ENCODE measurements at regions not wholly inside any gene's neighbourhood (a gene's known extent, or its start where the extent isn't known, plus 50 kb on each side); places are given as distances from the start of the nearest gene placed in this dataset.

GRCh38 chr7:25949736-25950487 is 202.1 kb upstream of the NFE2L3 start:
- Histone ChIP-seq H3K4me3 (peak overlapping the region; percentile 64 to 71), H3K27ac (peak overlapping the region in 1 of 4 donors; percentile 80), H3K27me3 (peaks cover 13% of the 10 kb centered on the region), H3K36me3 (no peaks in the 10 kb centered on the region), H3K9me3 (no peaks in the 10 kb centered on the region), H3K4me1 (peaks cover 0 to 30% (median 10%) of the 10 kb centered on the region in 3 donors)
- TF ChIP-seq CTCF (IDR thresholded peaks at IDR 0.05): peak in 1 of 4 experiments; percentile 2
- TF ChIP-seq EP300 (IDR thresholded peaks at IDR 0.05): no peak
- 7 to 28% methylated on average over 11 to 20 of the region's 32 CpGs for WGBS, 2 donors (ENCODE audit: low coverage in 1 of 2)
- no peak for ATAC-seq

GRCh38 chr7:25950488-25951413 is 201.2 kb upstream of the NFE2L3 start:
- H3K36me3 ChIP-seq: no peaks in the 10 kb centered on the region
- no peaks in the 10 kb centered on the region for H3K9me3 ChIP-seq
- 0 to 1% methylated on average over 3 to 13 of the region's 86 CpGs for WGBS, 2 donors (ENCODE audit: low coverage in 1 of 2)
- peak; percentile 95 for ATAC-seq
- peak overlapping the region in 3 of 4 donors; percentile 72 to 80 (median 73) for H3K27ac ChIP-seq
- H3K27me3 ChIP-seq: peaks cover 10% of the 10 kb centered on the region
- TF ChIP-seq POLR2AphosphoS5 (IDR thresholded peaks at IDR 0.05) (no peak), EP300 (IDR thresholded peaks at IDR 0.05) (no peak), CTCF (IDR thresholded peaks at IDR 0.05) (peak in 1 of 4 experiments; percentile 6)
- peaks cover 0 to 30% (median 10%) of the 10 kb centered on the region in 3 donors for H3K4me1 ChIP-seq
- H3K4me3 ChIP-seq: peak overlapping the region; percentile 64 to 71

GRCh38 chr7:25951414-25952260 is 200.4 kb upstream of the NFE2L3 start:
- H3K4me1 ChIP-seq: peaks cover 0 to 30% (median 10%) of the 10 kb centered on the region in 3 donors
- 18 to 32% methylated on average over 11 to 12 of the region's 46 CpGs for WGBS, 2 donors (ENCODE audit: low coverage in 1 of 2)
- H3K9me3 ChIP-seq: no peaks in the 10 kb centered on the region
- H3K27ac ChIP-seq: peak overlapping the region in 3 of 4 donors; percentile 72 to 80 (median 73)
- peaks cover 10% of the 10 kb centered on the region for H3K27me3 ChIP-seq
- peak overlapping the region; percentile 64 to 71 for H3K4me3 ChIP-seq
- peak; percentile 55 for ATAC-seq
- no peaks in the 10 kb centered on the region for H3K36me3 ChIP-seq
- TF ChIP-seq POLR2A (IDR thresholded peaks at IDR 0.05) (no peak), EP300 (IDR thresholded peaks at IDR 0.05) (no peak), CTCF (IDR thresholded peaks at IDR 0.05) (no peak), POLR2AphosphoS5 (IDR thresholded peaks at IDR 0.05) (no peak)

- TF ChIP-seq CTCF (IDR thresholded peaks at IDR 0.05): no peak
- no peak for TF ChIP-seq POLR2AphosphoS5 (IDR thresholded peaks at IDR 0.05)
- no peak for TF ChIP-seq POLR2A (IDR thresholded peaks at IDR 0.05)
- TF ChIP-seq EP300 (IDR thresholded peaks at IDR 0.05): no peak
- Histone ChIP-seq H3K27me3 (peaks cover 10% of the 10 kb centered on the region), H3K4me1 (peaks cover 0 to 30% (median 10%) of the 10 kb centered on the region in 3 donors), H3K4me3 (no peak overlapping the region), H3K9me3 (no peaks in the 10 kb centered on the region), H3K36me3 (no peaks in the 10 kb centered on the region), H3K27ac (peak overlapping the region in 1 of 4 donors; percentile 73)
- 52 to 68% methylated on average over 3 to 10 of the region's 19 CpGs for WGBS, 2 donors (ENCODE audit: low coverage in 1 of 2)
- ATAC-seq: no peak
These were observed 199.5 kb upstream of the NFE2L3 start for GRCh38 chr7:25952261-25953057.

Measured in gastroesophageal sphincter (tissue), 4 donors.